ENCODE measurements at regions not wholly inside any gene's neighbourhood (a gene's known extent, or its start where the extent isn't known, plus 50 kb on each side); places are given as distances from the start of the nearest gene placed in this dataset.

DNA sequence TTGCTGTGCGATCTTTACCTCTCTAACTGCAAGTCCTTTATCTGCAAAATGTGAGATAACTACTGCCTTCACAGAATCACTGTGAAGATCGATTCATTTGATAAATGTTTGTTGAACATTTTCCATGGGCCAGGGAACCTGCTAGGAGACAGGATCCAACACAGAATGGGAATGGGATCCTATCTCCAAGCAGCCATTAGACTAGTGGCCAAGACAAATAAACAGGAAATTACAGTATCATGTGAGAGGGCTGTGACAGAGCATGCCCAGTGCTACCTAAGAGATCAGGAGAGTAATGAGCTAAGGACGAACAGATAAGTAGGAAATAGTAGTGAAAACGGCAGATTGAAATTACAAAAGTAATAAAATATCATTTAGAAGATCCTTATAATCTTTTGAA, 105.7 kb downstream of the GRIN2B start:
- ChIA-PET POLR2A (interaction anchor here (0.6 to 1.1 kb wide), 4 partner anchors 13 to 727 kb away, joined by 3 read pairs; no protein-coding TSS in a partner anchor), CTCF (ENCODE audit: unreplicated experiment) (no interaction called here)
- H2AFZ ChIP-seq (ENCODE audit: low read length) = peak overlapping the region; percentile 25; the same call in 1 of the 2 replicates
- H3K4me2 ChIP-seq (ENCODE audit: low read length) = no peak overlapping the region
- no peaks in the 10 kb centered on the region for H3K79me2 ChIP-seq (ENCODE audit: insufficient read depth, low read depth, low read length)
- no peaks in the 10 kb centered on the region for H3K36me3 ChIP-seq (ENCODE audit: insufficient read depth, low read length)
- no peak overlapping the region for H3K27ac ChIP-seq (ENCODE audit: low read depth, low read length, poor library complexity, severe bottlenecking)
- DNase-seq (ENCODE audit: low spot score) = no peak
- H3K9me2 ChIP-seq (ENCODE audit: insufficient read depth, low read length) = no peaks in the 10 kb centered on the region
- H3K4me1 ChIP-seq (ENCODE audit: insufficient read depth, low read length, poor library complexity, severe bottlenecking) = no peaks in the 10 kb centered on the region
- BruUV-seq (replicated peaks) = no TSS peak
- TF ChIP-seq, protein P1, sequence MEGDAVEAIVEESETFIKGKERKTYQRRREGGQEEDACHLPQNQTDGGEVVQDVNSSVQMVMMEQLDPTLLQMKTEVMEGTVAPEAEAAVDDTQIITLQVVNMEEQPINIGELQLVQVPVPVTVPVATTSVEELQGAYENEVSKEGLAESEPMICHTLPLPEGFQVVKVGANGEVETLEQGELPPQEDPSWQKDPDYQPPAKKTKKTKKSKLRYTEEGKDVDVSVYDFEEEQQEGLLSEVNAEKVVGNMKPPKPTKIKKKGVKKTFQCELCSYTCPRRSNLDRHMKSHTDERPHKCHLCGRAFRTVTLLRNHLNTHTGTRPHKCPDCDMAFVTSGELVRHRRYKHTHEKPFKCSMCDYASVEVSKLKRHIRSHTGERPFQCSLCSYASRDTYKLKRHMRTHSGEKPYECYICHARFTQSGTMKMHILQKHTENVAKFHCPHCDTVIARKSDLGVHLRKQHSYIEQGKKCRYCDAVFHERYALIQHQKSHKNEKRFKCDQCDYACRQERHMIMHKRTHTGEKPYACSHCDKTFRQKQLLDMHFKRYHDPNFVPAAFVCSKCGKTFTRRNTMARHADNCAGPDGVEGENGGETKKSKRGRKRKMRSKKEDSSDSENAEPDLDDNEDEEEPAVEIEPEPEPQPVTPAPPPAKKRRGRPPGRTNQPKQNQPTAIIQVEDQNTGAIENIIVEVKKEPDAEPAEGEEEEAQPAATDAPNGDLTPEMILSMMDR (conservative IDR thresholded peaks at IDR 0.05; ENCODE audit: low read length) = no peak
- TF ChIP-seq EZH2phosphoT487 (IDR thresholded peaks at IDR 0.05; ENCODE audit: borderline replicate concordance, low read depth, low read length) = no peak
- intact Hi-C loops (cut with micrococcal nuclease; ENCODE audit: unreplicated experiment) = no loop called here
- no peaks in the 10 kb centered on the region for H3K9me3 ChIP-seq (ENCODE audit: low read length)
- no peak overlapping the region for H3K4me3 ChIP-seq (ENCODE audit: low read depth, low read length, poor library complexity, severe bottlenecking)
- H4K20me1 ChIP-seq (ENCODE audit: insufficient read depth, low read length) = no peaks in the 10 kb centered on the region

DNA sequence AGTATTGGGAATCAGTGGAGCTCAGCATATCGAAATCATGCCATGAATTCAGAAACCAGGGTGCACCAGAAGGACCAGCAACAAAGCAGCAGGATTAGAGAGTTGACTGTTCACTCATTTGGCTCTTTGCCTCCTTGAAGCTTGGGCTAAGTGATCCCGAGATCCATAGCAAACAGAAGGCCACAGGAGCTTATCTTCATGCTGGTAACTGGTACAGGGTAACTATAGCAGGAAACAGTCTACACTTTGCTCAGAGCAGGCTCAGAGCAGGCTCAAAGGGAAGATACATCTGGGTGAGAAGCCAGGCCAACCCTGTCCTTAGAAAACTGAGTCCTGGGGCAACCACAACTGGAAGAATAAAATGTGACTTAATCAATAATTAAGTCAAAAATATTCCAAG, 111.1 kb downstream of the GRIN2B start:
- CTCF ChIA-PET (ENCODE audit: unreplicated experiment) = no interaction called here
- intact Hi-C loops (cut with micrococcal nuclease; ENCODE audit: unreplicated experiment) = no loop called here
- Histone ChIP-seq H3K4me2 (ENCODE audit: low read length) (no peak overlapping the region), H3K9me2 (ENCODE audit: insufficient read depth, low read length) (no peaks in the 10 kb centered on the region), H3K9me3 (ENCODE audit: low read length) (no peaks in the 10 kb centered on the region), H3K4me1 (ENCODE audit: insufficient read depth, low read length, poor library complexity, severe bottlenecking) (no peaks in the 10 kb centered on the region), H2AFZ (ENCODE audit: low read length) (no peak overlapping the region), H3K4me3 (ENCODE audit: low read depth, low read length, poor library complexity, severe bottlenecking) (no peak overlapping the region), H3K79me2 (ENCODE audit: insufficient read depth, low read depth, low read length) (no peaks in the 10 kb centered on the region), H3K36me3 (ENCODE audit: insufficient read depth, low read length) (no peaks in the 10 kb centered on the region), H3K27ac (ENCODE audit: low read depth, low read length, poor library complexity, severe bottlenecking) (no peak overlapping the region), H4K20me1 (ENCODE audit: insufficient read depth, low read length) (no peaks in the 10 kb centered on the region)
- TF ChIP-seq, protein P1 (conservative IDR thresholded peaks at IDR 0.05; ENCODE audit: low read length) = no peak
- TF ChIP-seq EZH2phosphoT487 (IDR thresholded peaks at IDR 0.05; ENCODE audit: borderline replicate concordance, low read depth, low read length) = no peak
- no TSS peak for BruUV-seq (replicated peaks)
- POLR2A ChIA-PET = interaction anchor here (0.7 to 1.6 kb wide), 2 partner anchors 17 to 93 kb away, joined by 4 to 5 read pairs; no protein-coding TSS in a partner anchor
- DNase-seq (ENCODE audit: low spot score) = no peak

GRCh38 chr12:13864081-13864673, 117.2 kb downstream of the GRIN2B start:
- H3K4me1 ChIP-seq (ENCODE audit: insufficient read depth, low read length, poor library complexity, severe bottlenecking) = no peaks in the 10 kb centered on the region
- no TSS peak for BruUV-seq (replicated peaks)
- no peaks in the 10 kb centered on the region for H3K36me3 ChIP-seq (ENCODE audit: insufficient read depth, low read length)
- no peak overlapping the region for H2AFZ ChIP-seq (ENCODE audit: low read length)
- no peak overlapping the region for H3K4me2 ChIP-seq (ENCODE audit: low read length)
- H3K27ac ChIP-seq (ENCODE audit: low read depth, low read length, poor library complexity, severe bottlenecking) = no peak overlapping the region
- peak; percentile 80 for DNase-seq (ENCODE audit: low spot score)
- ChIA-PET POLR2A (no interaction called here), CTCF (ENCODE audit: unreplicated experiment) (interaction anchor here (1.7 kb wide), 1 partner anchor 303 kb away, joined by 9 read pairs; no protein-coding TSS in a partner anchor)
- no peak overlapping the region for H3K4me3 ChIP-seq (ENCODE audit: low read depth, low read length, poor library complexity, severe bottlenecking)
- no peaks in the 10 kb centered on the region for H4K20me1 ChIP-seq (ENCODE audit: insufficient read depth, low read length)
- no peaks in the 10 kb centered on the region for H3K79me2 ChIP-seq (ENCODE audit: insufficient read depth, low read depth, low read length)
- no peaks in the 10 kb centered on the region for H3K9me3 ChIP-seq (ENCODE audit: low read length)
- intact Hi-C loops (cut with micrococcal nuclease; ENCODE audit: unreplicated experiment) = loop anchor here (1.0 kb wide), 1 partner anchor 303 kb away; no protein-coding TSS in a partner anchor
- no peaks in the 10 kb centered on the region for H3K9me2 ChIP-seq (ENCODE audit: insufficient read depth, low read length)
- no peak for TF ChIP-seq EZH2phosphoT487 (IDR thresholded peaks at IDR 0.05; ENCODE audit: borderline replicate concordance, low read depth, low read length)
- TF ChIP-seq, protein P1 (conservative IDR thresholded peaks at IDR 0.05; ENCODE audit: low read length) = peak; percentile 97
